ELF-1 (cell line): ENCODE measurements at regions not wholly inside any gene's neighbourhood (a gene's known extent, or its start where the extent isn't known, plus 50 kb on each side); places are given as distances from the start of the nearest gene placed in this dataset.
A peak's percentile ranks its signal among the peaks of the same experiment; 100 is the strongest.

Experiments used
- DNase-seq: peaks from one replicate; pipeline ENCODE4 v3.0.0-alpha.2; 2016; ENCODE audit warnings: low read depth, low spot score

DNA sequence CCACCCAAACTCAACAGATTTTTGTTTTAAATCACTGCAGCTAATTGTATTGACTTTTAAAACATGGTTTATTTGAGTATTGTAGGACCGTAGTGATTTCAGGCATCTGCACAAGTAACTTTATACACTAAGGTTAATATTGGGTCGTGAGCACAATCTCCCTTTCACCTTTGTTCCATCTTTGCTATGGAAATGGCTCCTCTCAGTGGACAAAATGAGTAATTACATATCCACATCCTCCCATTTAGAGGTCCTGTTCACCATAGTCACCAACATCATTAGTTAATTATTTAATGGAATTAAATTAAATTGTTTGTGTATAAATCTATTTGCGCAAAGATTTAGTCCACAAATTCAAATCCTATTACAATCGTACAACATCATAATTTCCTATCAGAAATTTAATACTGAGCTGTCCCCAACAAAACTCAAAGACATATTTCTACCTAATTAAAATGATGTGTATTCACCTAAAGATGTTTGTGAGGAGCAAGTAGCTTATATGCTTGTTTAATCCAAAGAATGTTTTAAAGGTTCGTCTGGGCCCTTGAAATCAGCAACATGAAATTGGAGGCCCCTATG, 173.0 kb upstream of the DAPK1 start:
- DNase-seq = no peak

DNA sequence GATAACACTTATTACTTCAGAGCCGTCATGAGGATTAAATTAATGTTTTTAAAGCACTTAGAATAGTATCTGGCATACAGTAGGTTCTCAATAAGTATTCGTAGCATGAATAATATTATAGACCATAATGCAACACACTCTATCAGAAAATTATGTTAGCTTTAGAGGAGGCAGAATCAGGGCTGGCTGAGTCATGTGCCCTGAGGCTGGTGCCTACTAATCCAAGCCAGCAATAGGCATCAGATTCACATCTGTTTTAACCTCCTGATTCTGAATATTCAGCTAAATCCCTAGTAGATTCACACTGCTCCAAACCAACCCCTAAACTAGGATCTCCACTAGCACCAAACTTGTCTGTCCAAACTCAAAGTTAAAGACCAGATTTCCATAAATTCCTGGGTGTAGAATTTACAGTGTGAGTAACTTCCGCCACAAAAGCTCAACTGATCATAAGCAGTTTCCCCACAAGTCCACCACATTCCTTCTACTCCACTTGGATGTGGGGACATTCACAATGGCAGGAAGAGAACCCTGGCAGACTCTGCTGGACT, 170.0 kb upstream of the DAPK1 start:
- DNase-seq = no peak

DNA sequence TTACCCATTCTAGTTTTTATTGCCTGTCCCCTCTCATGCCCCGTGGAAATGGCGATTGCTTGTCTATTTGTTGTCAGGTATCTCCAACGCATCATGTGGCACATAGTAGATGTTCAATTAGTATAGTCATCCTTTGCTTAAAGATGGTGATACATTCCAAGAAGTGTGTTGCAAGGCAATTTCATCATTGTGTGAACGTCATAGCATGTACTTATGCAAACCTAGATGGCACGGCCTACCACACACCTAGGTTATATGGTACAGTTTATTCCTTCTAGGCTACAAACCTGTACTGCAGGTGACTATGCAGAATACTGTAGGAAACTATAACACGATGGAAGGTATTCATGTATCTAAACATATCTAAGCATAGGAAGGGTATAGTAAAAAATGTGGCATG, 163.9 kb upstream of the DAPK1 start:
- DNase-seq = no peak

DNA sequence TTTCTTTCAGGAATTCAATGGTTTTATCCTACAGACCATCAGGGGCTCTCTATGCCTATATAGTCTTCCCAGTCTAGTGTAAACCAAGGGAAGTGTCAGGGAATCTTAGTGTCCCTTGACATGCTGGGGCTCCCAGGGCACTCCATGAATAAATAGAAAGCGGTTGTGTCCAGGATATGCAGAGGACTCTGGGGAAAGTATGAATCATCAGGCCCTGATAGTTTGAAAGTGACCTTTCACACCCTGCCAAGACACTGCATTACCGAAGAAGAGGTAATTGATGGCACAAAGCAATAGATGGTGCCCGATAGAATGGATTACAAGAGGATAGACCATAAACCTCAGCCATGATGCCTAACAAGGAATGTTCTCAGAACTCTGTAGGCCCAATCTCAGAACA, 163.3 kb upstream of the DAPK1 start:
- DNase-seq = no peak

DNA sequence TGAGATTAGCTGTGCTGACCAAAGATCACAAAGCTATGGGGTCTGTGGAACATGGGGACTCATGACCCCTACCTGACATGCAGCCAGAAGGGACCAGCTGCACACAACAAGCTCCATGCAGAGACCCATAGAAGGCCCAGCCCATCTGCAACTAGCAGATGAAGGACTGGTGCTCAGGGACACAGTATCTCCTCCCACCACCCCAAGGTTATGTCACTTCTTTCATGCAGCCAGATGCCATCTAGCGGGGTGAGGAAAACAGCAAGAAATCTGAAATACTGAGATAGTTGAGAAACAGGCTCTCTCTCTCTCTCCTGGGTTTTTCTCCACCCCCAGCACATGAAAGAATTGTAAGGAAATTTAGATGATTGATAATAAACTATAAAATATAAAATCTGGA, 161.3 kb upstream of the DAPK1 start:
- no peak for DNase-seq

DNA sequence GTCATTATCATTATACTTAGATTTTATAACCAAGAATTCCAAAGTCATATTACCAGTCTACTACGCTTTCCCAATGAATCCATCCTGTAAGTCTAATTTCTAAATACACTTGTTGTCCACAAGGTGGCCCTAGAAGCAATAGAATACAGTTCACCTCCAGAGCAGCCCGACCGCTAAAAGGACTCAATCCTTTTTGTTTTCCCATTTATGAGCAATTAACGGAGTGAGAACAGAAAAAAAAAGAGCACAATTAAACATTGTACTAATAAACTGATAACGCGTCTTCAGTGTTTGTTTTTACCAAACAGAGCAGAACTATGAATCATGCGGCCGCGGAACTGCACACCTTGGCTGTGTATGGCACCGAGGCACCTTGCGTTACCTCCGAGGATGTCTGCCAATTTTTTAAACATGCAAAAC, 160.7 kb upstream of the DAPK1 start:
- peak; percentile 61 for DNase-seq

DNA sequence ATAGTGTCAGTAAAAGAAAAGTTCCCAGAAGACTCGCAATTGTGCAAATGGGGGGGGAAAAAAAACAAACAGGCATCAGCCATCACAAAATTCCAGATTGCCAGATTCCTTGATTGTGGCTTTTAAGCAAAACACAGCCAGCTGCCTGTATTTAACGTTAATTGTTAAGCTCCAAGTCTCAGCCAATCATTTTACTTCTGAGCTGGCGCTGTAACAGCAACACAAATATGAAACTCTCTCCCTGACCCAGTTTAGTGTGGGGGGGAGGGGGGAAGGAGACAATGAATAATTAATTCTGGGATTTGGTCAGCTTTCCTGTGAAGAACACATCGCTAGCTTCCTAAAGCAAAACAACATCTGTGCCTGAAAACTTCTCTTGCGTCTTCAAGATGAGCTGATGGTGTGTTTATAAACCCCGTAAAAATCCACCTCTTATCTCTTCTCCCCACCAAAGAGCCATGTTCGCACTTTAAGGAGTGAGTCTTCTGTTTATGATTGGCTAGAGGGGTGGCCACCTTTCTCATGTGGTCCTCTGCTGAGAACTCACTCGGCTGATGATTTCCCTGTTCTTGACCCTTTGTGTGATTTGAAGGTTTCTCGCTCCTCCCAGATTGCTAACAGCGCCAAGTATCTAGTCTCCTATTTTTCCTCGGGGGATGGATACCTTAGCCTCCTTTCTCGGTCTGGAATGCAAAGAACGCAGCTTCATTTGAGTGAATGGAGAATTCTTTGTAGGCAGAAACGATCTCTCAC, 160.2 kb upstream of the DAPK1 start:
- DNase-seq = peak; percentile 91

DNA sequence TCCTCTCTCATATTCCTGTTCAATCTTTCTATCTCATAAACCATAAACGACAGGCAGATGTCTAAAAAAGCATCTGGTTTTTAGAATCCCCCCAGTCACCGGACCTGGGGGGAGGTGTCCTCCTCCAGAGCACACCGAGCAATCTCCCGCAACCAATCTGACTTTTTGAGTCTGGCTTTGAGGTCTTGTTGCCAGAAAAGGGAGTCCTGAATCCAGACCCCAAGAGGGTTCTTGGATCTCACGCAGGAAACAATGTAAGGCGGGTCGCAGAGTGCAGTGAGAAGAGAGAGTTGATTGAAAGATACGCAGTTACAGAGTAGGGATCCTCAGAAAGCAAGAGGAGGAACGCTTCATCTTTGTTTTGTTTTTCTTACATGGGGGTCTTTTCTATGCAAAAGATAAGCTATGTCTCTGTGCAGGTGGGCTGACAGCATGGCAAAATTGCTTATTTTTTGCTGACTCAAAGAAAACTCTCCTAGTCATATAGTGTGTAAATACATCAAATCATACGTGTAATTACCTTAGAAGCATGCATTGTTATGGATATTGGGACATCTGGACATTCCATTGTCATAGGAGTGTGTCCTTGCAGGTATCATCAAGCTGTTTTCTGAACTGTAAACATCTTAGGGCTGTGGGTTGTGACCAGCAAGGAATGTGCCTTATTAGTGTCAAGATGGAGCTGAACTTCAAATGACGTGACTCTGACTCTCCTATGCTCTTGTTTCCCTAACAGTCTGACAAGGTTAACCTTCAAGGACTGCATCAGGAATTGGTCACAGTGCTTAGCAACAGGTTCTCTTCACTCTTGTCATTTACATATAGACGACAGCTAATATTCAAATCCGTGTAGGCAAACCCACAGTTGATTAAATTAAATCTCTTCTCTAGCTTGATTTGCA, 159.3 kb upstream of the DAPK1 start:
- peak; percentile 84 for DNase-seq

DNA sequence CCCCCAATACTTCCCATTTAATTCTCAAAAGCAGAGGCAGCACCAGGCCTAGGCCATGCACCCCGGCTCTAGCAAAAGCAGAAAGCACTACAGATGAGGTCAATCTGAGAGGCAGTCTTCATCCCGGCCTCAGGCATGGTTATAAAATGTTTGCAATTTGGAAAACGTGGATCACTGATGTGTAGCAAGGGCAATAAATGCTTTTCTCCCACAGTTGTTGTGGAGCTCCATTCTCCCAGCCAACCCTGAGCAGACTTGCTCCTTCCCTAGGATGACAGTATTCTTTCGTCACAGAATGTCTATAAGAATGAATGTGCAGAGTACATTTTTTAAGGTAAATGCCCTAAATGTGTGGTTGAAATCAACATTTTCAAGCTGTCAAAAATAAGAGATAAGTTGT, 157.3 kb upstream of the DAPK1 start:
- no peak for DNase-seq

DNA sequence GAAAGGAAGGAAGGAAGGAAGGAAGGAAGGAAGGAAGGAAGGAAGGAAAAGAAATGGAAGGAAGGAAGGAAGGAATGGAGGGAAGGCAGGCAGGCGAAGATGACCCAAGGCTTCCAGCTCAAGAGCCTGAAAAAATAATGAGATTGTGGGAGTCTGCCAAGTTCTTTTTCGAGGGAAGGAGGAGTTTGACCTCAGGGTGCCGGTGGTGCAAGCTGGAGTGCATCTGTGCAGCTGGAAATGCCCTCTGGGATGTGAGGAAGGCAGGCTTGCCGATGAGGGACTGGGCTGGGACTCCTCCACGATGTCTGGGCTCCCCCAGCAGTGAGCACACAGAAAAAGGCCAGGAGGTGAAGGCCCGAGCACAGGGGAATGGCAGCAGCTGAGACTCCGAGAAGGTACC, 154.9 kb upstream of the DAPK1 start:
- no peak for DNase-seq

DNA sequence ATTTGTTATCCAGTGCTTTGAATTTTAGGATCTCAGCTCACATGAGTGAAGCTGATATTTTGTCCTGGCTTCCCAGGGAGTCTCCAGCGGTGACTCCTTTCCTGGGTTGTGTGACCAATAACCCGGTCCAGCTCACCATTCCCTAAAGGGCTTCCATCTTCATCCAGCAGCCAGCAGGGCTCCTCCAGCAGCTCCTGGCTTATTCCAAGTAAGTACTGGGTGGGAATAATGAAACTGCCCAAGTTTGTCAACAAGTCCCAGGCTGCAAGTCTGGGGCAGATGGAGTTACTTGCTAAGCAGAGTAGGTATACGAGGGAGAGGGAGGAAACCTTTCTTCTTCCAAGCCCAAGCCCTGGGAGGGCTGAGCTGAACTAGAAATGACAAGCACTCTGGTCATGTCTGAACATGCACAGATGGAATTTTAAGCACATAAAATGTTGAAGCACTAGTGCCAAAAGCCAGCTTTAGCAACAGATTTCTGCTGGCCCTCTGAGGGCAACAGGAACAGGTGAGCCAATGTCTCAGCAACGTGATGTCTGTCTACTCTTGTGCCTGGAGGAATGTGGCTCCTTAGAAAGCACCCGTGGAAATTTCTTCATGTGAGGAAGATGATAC, 153.7 kb upstream of the DAPK1 start:
- no peak for DNase-seq

DNA sequence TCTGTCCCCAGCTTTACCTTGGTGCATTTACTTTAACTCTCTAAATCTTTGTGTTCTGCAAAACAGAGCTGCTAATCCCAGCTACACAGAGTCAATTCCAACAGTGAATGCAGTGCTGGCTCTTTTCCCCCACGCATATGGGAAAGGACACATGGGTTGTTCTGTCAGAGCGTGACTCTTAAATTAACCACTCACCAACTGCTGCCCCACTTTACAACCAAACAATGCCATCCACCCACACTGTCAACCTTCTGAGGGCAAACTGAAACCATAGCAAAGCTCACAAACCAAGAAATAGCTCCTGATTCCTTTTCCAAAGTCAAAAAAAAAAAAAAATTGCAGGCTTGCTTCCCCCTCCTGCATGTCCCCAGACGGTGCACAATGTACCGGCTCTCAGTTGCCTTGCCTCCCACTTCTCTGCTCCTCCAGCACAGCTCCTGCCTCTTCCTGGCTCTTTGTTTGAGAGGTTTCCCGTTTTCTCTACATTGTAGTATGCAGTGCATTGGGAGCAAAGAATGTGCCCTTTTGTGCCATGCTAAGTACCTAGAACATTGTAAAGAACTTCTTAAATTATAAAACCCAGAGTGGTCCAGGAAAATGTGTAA, 151.5 kb upstream of the DAPK1 start:
- DNase-seq = no peak

DNA sequence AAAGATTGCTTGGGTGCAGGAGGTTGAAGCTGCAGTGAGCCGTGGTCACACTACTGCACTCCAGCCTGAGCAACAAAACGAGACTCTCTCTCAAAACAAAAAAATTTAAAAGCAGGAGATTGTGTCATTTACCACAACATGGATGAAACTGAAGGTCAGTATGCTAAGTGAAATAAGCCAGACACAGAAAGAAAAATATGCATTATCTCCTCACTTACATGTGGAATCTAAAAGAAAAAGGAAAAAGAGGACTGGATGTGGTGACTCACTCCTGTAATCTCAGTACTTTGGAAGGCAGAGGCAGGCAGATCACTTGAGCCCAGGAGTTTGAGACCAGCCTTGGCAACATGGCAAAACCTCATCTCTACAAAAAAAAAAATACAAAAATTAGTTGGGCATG, 146.8 kb upstream of the DAPK1 start:
- DNase-seq = no peak

DNA sequence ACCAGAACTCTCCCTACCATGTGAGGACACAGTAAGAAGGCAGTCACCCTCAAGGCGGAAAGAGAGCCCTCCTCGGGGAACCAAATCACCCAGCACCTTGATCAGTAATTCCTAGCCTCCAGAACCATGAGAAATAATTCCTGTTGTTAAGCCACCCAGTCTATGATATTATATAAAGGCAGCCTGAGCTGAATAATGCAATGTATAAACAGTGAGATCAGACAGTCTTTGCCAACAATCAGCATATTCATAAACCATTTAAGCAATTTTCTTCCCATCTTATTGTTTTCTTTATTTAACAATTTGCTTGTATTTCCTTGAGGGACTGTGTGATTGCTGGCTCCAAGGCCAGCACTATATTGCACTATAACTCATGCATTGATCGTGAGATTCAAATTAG, 144.4 kb upstream of the DAPK1 start:
- DNase-seq = no peak

DNA sequence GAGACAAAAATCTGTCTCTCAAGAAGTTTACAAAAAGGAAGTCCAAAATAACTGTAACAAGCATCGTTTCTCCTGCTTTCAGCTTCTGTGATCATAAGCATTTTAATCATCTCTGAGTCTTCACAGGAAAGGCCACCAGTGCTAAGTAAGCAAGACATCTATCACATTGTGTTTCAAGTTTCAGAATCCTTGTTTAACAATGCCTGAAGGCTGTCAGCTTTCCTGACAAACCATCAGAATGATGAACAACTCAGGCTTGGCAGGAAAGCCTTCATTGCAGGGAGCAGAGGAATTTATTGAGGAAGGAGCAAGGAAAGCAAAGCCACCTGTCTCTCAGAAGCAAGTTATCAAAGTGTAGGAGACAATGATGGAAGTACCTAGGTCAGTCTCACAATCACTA, 143.5 kb upstream of the DAPK1 start:
- peak; percentile 36 for DNase-seq

DNA sequence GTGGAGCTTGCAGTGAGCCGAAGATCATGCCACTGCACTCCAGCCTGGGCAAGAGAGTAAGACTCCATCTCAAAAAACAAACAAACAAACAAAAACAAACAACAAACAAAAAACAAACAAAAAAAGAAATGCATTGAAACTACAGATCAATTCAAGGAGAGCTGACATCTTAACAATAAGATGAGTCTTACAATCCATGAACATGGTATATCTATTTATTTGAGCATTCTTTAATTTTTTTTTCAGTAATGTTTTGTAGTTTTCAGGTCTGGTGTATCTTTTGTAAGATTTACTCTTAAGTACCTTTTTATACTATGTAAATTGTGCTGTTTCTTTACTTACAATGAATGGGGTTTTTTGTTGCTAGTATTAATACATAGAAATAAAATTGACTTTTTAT, 140.1 kb upstream of the DAPK1 start:
- no peak for DNase-seq

DNA sequence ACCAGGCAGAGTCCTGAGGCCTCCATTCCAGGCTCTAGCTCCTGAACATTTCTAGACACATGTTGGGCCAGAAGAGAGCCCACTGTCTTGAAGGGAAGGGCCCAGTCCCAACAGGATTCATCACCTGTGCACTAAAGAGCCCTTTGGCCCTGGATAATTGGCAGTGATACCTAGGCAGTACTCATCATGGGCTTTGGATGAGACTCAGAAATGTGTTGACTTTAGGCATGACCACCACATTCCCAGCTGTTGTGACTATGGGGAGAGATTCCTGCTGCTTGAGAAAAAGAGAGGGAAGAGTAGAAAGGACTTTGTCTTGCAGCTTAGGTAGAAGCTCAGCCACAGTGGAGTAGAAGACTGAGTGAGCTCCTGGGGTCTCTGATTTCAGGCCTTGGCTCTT, 138.4 kb upstream of the DAPK1 start:
- DNase-seq = no peak

DNA sequence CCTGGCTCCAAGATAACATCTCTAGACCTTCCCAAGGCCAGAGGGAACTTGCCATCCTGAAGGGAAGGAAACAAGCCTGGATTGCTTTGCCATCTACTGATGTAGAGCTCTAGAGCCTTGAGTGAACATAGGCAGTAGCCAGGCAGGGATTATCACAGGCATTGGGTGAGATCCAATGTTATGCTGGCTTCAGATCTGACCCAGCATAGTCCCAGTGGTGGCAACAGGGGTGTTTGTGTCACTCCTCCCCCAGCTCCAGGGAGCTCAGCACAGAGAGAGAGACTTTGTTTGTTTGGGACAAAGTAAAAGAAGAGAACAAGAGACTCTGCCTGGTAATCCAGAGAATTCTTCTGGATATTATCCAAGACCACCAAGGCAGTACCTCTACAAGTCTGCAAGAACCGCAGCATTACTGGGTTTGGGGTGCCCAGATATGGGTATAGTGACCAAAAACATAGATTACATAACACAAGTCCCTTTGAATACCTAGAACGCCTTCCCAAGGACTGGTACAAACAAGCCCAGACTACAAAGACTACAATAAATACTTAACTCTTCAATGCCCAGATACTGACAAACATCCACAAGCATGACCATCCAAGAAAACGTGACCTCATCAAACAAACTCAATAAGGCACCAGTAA, 137.6 kb upstream of the DAPK1 start:
- no peak for DNase-seq

DNA sequence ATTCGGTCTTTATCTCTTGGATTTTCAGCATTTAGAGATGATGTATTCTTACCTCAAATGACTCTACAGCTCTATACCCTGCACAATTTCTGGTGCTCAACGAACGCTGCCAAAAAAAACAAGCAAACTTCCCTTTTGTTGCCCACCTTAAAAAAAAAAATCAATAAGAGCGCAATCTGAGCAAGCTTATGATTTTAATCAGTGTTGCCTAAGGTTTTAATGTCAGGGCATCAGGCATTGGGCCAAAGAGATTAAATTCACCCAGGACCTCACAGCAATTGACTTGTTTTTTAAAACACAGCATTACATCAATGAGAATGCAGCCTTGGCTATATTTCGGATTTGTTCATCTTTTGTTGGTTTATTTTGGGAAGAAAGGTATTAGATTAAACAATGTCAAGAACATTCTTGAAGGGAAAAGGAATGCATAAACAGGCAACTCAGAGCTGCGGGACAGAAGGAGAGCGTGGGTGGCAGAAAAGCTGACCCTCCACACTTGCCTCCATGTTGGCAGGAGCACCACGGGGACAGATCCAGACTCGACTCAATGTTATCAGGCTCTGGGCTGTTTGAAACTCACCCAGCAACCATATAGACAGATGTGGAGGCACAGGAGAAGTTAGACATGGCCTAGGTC, 127.5 kb upstream of the DAPK1 start:
- no peak for DNase-seq

DNA sequence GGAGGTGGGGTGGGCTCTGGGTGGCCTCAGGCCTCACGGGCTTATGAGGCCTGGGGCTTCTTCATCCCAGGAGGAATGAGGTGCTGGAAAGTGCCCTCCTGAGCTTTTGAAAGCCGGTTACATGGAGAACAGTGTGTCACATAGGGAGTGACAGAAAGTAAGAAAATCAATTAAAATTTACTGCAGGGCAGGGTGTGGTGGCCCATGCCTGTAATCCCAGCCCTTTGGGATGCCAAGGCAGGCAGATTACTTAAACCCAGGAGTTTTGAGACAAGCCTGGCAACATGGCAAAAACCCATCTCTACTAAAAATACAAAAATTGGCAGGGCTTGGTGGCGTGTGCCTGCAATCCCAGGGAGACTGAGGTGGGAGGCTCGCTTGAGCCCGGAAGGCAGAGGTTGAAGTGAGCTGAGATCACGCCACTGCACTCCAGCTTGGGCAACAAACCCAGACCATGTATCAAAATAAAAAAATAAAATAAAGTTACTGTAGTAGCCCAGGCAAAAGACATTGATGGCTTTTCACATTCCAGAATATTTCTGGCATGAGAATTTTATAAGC, 125.8 kb upstream of the DAPK1 start:
- no peak for DNase-seq
